GM23248 (cell line): ENCODE measurements at regions not wholly inside any gene's neighbourhood (a gene's known extent, or its start where the extent isn't known, plus 50 kb on each side); places are given as distances from the start of the nearest gene placed in this dataset.

ENCODE experiments used
- EZH2 ChIP-seq: fragments of 200-600 bp; sonication (generic); IDR thresholded peaks from 2 replicates; pipeline ENCODE4 v1.6.1; 2018; ENCODE audit warnings: antibody characterized with exemption, mild to moderate bottlenecking; ENCODE audit not compliant: insufficient read depth, poor library complexity, severe bottlenecking
- EZH2phosphoT487 ChIP-seq: fragments of 200-600 bp; sonication (generic); IDR thresholded peaks from 2 replicates; pipeline ENCODE4 v1.6.1; 2018; ENCODE audit warnings: antibody characterized with exemption, moderate library complexity, mild to moderate bottlenecking, low read depth; ENCODE audit not compliant: insufficient read depth

GRCh38 chr4:26217961-26218676 is 102.7 kb upstream of the RBPJ start:
- TF ChIP-seq EZH2phosphoT487 (no peak), EZH2 (no peak)
